Activated B cell treated with CpG ODN at 0.5 μM for 24 hours (primary cell): ENCODE measurements at regions not wholly inside any gene's neighbourhood (a gene's known extent, or its start where the extent isn't known, plus 50 kb on each side); places are given as distances from the start of the nearest gene placed in this dataset.

ENCODE experiments used
- ATAC-seq: fragments of 200-7000 bp; cut with Tn5 transposase; one replicate; pipeline ENCODE4 v1.10.0; 2021; ENCODE audit warnings: low read depth, mild to moderate bottlenecking, moderate library complexity
- CTCF ChIA-PET: fragments of 350-600 bp; sonication (Branson Sonifier 250); formaldehyde crosslinking; loops from one replicate; lab custom pipeline; 2021; ENCODE audit warnings: antibody characterized with exemption; lab: Charles Lee
- POLR2A ChIA-PET: fragments of 350-600 bp; sonication (Branson Sonifier 250); formaldehyde crosslinking; loops from one replicate; lab custom pipeline; 2021; ENCODE audit warnings: antibody characterized with exemption; lab: Charles Lee
- DNase-seq: peaks from one replicate; pipeline ENCODE4 v3.0.0; 2022
- H3K27ac Mint-ChIP-seq: one replicate; pipeline ENCODE4 v1.8.0; 2020; ENCODE audit warnings: mixed read lengths
- H3K27me3 Mint-ChIP-seq: one replicate; pipeline ENCODE4 v1.8.0; 2021; ENCODE audit warnings: mixed read lengths
- H3K36me3 Mint-ChIP-seq: one replicate; pipeline ENCODE4 v1.8.0; 2021; ENCODE audit warnings: low read depth, mixed read lengths
- H3K4me1 Mint-ChIP-seq: one replicate; pipeline ENCODE4 v1.8.0; 2021; ENCODE audit warnings: mixed read lengths
- H3K4me3 Mint-ChIP-seq: one replicate; pipeline ENCODE4 v1.8.0; 2020; ENCODE audit warnings: mild to moderate bottlenecking, mixed read lengths
- H3K9me3 Mint-ChIP-seq: one replicate; pipeline ENCODE4 v1.8.0; 2020; ENCODE audit warnings: mixed read lengths
- CTCF ChIP-seq: fragments of 200-600 bp; IDR thresholded peaks from one replicate; pipeline ENCODE4 v1.8.0; 2022; ENCODE audit warnings: antibody characterized with exemption, mild to moderate bottlenecking
- intact Hi-C: fragments of 100-400 bp; cut with micrococcal nuclease; formaldehyde crosslinking; loops from one replicate; pipeline ENCODE4 v1.15.1; 2024

GRCh38 chr3:22372292-22373062 is 621.5 kb upstream of the ZNF385D start:
- H3K4me1 Mint-ChIP-seq = no peaks in the 10 kb centered on the region
- no peak overlapping the region for H3K27ac Mint-ChIP-seq
- H3K9me3 Mint-ChIP-seq = no peaks in the 10 kb centered on the region
- intact Hi-C loops = no loop called here
- no peak for TF ChIP-seq CTCF
- ATAC-seq = no peak
- H3K36me3 Mint-ChIP-seq = no peaks in the 10 kb centered on the region
- no peak overlapping the region for H3K4me3 Mint-ChIP-seq
- H3K27me3 Mint-ChIP-seq = peaks cover 14% of the 10 kb centered on the region
- ChIA-PET POLR2A (no interaction called here), CTCF (no interaction called here)
- DNase-seq = no peak

- CTCF ChIA-PET = no interaction called here
- H3K36me3 Mint-ChIP-seq = no peaks in the 10 kb centered on the region
Measured at GRCh38 chr3:22373182-22373581, 622.2 kb upstream of the ZNF385D start.

GRCh38 chr3:22373827-22374226 is 622.8 kb upstream of the ZNF385D start:
- ATAC-seq (no peak), DNase-seq (no peak)
- Mint-ChIP-seq H3K9me3 (no peaks in the 10 kb centered on the region), H3K27me3 (peaks cover 14% of the 10 kb centered on the region), H3K4me3 (no peak overlapping the region), H3K27ac (no peak overlapping the region), H3K4me1 (no peaks in the 10 kb centered on the region), H3K36me3 (no peaks in the 10 kb centered on the region)
- intact Hi-C loops = no loop called here
- CTCF ChIA-PET = no interaction called here
- TF ChIP-seq CTCF = no peak
- POLR2A ChIA-PET = no interaction called here

More at GRCh38 chr3:22373182-22373581, 622.2 kb upstream of the ZNF385D start:
- Mint-ChIP-seq H3K27ac (no peak overlapping the region), H3K27me3 (peaks cover 14% of the 10 kb centered on the region), H3K9me3 (no peaks in the 10 kb centered on the region), H3K4me3 (no peak overlapping the region), H3K4me1 (no peaks in the 10 kb centered on the region)
- POLR2A ChIA-PET = no interaction called here
- DNase-seq (no peak), ATAC-seq (no peak)
- intact Hi-C loops = no loop called here
- no peak for TF ChIP-seq CTCF

GRCh38 chr3:22377421-22377820 is 626.4 kb upstream of the ZNF385D start:
- no peak overlapping the region for H3K27ac Mint-ChIP-seq
- no peaks in the 10 kb centered on the region for H3K4me1 Mint-ChIP-seq
- POLR2A ChIA-PET = no interaction called here
- DNase-seq (no peak), ATAC-seq (no peak)
- TF ChIP-seq CTCF = no peak
- H3K36me3 Mint-ChIP-seq = no peaks in the 10 kb centered on the region
- no peak overlapping the region for H3K4me3 Mint-ChIP-seq
- H3K27me3 Mint-ChIP-seq = peaks cover 8% of the 10 kb centered on the region
- CTCF ChIA-PET = no interaction called here
- intact Hi-C loops = no loop called here
- no peaks in the 10 kb centered on the region for H3K9me3 Mint-ChIP-seq

GRCh38 chr3:22378869-22379268 is 627.9 kb upstream of the ZNF385D start:
- intact Hi-C loops = no loop called here
- TF ChIP-seq CTCF = no peak
- Mint-ChIP-seq H3K4me3 (no peak overlapping the region), H3K4me1 (no peaks in the 10 kb centered on the region), H3K36me3 (no peaks in the 10 kb centered on the region), H3K27ac (no peak overlapping the region), H3K27me3 (no peaks in the 10 kb centered on the region), H3K9me3 (no peaks in the 10 kb centered on the region)
- ChIA-PET POLR2A (no interaction called here), CTCF (no interaction called here)
- no peak for ATAC-seq
- DNase-seq = no peak
